ENCODE measurements at regions not wholly inside any gene's neighbourhood (a gene's known extent, or its start where the extent isn't known, plus 50 kb on each side); places are given as distances from the start of the nearest gene placed in this dataset.

DNA sequence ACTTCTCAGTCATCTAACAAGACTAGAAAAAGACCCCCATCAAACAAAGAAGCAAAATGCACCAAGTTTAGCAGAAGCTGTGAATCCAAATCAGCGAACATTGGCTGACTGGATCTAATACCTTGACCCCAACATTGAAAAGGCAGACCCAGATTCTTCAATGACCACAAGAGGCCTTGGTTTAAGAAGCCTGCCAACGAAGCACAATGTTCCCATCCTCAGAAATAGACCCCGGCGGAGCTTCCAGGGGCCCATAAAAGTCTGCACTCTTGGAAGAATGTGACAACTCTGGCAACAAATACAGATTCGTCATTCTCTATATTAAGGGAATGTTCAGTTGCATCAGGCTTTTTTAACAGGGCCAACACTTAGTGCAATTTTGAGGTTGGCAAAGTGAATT lies 112.8 kb upstream of the BCL6 start:
- TF ChIP-seq, protein P1, sequence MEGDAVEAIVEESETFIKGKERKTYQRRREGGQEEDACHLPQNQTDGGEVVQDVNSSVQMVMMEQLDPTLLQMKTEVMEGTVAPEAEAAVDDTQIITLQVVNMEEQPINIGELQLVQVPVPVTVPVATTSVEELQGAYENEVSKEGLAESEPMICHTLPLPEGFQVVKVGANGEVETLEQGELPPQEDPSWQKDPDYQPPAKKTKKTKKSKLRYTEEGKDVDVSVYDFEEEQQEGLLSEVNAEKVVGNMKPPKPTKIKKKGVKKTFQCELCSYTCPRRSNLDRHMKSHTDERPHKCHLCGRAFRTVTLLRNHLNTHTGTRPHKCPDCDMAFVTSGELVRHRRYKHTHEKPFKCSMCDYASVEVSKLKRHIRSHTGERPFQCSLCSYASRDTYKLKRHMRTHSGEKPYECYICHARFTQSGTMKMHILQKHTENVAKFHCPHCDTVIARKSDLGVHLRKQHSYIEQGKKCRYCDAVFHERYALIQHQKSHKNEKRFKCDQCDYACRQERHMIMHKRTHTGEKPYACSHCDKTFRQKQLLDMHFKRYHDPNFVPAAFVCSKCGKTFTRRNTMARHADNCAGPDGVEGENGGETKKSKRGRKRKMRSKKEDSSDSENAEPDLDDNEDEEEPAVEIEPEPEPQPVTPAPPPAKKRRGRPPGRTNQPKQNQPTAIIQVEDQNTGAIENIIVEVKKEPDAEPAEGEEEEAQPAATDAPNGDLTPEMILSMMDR (IDR thresholded peaks at IDR 0.05): no peak
- no peak for TF ChIP-seq POLR2A (IDR thresholded peaks at IDR 0.05)

Data from thyroid gland (tissue), 4 donors.